RPMI8226 (cell line): ENCODE measurements at regions not wholly inside any gene's neighbourhood (a gene's known extent, or its start where the extent isn't known, plus 50 kb on each side); places are given as distances from the start of the nearest gene placed in this dataset.
A peak's percentile ranks its signal among the peaks of the same experiment; 100 is the strongest.
"Not testable (repeated sequence)": the region's sequence is repeated elsewhere in the genome, so short reads cannot be mapped to it uniquely, and the experiment has no call there.

Experiments
- DNase-seq: peaks from one replicate; pipeline ENCODE4 v3.0.0-alpha.2; 2015

DNA sequence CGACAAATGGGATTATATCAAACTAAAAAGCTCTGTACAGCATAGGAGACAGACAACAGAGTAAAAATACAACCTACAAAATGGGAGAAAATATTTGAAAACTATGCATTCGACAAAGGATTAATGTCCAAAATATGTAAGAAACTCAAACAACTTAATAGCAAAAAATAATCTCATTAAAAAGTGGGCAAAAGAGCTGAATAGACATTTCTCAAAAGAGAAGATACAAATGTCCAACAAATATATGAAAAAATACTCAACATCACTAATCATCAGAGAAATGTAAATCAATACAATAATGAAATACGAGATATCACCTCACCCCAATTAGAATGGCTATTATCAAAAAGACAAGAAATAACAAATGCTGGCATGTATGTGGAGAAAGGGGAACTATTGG lies 272.9 kb downstream of the KLHL13 start:
- DNase-seq: no peak

DNA sequence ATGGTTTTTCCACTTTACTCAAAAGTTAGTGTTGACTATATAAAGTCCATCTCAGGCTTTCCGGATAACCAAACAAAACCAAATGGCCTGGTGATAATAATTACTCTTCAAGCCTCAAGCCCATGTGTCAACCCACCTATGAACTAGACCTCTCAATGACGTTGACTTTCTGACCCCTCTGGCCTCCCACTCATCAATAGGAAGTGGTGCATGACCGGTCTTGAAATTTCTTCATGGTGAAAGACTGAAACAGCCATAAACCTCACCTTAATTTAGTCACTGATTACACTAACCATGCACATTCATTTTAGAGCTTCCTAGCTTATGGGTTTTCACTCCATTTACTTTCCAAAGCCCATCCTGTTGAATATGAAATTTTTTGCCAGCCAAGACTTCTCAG lies 276.0 kb downstream of the KLHL13 start:
- DNase-seq: no peak

DNA sequence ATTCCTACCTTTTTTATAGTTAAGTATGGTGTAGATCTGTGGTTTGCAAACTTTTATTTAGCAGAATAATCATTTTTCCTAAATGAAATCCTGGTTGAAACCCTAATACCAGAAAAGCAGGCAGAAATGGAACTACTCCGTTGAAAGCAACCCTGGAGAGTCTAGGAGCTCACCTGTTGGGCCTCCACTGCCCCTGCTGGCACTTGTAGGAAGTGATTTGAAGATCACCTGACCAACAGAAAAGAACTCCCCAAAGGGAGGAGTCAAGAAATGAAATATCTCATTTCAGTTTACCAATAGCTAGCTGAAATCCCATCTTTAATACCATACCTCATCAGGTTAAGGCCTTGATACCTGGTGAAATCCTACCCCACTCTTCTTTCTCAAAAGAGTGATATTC lies 277.1 kb downstream of the KLHL13 start:
- peak; percentile 6 for DNase-seq

DNA sequence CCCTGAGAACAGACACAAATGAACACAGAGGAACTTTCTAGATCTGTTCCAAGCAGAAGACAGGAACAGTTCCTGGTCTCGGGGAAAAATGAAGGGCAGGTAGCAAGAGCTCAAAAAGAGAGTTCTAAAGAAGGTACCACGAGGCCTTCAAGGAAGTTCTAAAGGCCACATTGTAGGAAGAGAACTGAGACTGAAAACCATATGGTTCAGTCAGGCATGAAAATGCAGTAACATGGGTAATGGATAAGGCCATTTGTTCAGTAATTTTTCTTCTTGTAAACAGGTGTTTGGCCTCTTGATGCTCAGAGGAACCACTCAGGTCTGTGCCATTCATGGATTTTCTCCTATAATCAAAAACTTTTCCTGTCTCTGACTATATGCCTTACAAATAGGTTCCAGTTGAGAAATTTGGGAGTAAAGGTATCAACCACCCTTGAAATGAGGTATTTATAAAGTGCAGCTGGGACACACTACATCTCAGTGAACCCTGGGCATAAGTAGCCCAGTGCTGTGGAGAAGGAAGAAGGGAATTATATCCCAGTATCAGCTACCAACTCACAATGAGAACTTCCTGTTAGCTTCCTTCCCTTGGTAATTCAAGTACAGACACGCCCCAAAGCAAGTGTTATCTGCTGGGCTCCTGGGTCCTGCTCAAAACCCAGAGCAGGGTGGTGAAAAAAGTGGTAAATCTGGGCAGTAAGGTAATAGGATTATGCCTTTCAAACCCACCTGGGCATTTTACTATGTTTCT lies 277.9 kb downstream of the KLHL13 start:
- no peak for DNase-seq

DNA sequence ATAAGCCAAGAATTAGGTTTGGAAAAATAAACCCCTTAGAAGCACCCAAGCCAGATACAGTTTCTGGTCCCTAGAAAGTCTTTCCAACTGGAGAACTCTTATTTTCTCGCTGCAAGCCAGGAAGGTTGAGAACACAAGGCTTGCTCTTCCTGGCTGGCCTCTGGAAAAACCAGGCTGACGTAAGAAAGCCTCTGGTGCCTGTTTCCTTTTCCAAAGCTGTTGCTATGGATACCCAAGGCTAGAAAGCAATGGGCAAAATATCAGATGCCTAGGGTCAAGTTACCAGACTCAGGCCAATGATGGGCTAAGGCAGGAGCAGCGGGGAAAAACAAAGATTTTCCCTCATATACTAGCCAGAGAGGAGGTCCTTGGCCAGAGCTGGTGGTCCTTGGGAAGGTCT lies 281.6 kb downstream of the KLHL13 start:
- no peak for DNase-seq

DNA sequence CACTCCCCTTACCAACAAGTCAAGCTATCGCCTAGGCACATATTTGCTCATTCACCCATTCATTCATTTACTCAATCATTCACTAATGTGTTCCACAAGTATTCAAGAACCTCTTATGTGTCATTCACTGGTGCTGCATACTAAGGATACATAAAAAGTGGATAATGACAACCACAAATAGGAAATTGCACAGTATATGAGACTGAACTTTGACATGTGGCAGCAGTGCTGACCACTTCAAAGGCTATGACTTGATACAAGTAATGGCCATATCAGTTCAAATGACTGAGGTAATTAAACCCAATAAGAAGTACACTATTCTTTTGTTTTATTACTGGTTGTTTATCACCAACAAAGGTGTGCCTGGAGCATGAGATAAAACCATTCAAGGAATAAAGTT lies 282.5 kb downstream of the KLHL13 start:
- no peak for DNase-seq

DNA sequence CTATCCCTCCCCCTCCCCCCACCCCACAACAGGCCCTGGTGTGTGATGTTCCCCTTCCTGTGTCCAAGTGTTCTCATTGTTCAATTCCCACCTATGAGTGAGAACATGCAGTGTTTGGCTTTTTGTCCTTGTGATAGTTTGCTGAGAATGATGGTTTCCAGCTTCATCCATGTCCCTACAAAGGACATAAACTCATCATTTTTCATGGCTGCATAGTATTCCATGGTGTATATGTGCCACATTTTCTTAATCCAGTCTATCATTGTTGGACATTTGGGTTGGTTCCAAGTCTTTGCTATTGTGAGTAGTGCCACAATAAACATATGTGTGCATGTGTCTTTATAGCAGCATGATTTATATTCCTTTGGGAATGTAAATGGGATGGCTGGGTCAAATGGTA lies 295.1 kb downstream of the KLHL13 start:
- DNase-seq: not testable (repeated sequence)

DNA sequence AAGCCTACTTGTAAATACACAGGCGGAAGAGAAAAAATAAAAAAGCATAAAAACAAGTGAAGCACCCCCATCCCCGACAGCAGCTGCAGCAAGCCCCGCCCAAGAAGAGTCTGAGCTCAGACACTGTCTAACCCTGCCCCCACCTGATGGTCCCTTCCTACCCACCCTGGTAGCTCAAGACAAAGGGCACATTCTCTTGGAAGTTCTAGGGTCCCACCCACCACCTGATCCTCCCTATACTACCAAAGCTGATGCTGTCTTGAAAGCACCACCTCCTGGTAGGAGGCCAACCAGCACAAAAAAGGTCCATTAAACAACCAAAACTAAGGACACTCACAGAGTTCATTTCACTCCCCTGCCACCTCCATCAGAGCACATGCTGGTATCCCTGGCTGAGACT lies 308.2 kb downstream of the KLHL13 start:
- DNase-seq: no peak

DNA sequence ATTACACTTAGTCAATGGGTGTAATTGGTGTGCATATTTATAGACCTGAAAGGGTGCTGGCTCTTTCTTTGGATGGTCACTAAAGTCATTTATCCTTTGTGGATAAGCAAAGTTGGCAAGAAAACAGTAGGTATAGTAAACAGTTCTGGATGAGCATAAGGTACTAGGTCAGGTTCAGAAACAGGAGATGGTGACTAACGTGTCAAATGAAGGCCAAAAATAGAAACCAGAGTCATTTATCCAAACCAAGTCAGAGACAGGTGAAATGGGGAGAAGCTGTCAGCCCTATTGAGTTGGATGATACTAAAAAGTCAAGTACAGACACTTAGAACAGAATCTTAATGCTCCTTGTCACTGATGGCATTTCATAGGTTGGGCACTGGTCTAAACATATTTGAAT lies 313.1 kb downstream of the KLHL13 start:
- DNase-seq: no peak

DNA sequence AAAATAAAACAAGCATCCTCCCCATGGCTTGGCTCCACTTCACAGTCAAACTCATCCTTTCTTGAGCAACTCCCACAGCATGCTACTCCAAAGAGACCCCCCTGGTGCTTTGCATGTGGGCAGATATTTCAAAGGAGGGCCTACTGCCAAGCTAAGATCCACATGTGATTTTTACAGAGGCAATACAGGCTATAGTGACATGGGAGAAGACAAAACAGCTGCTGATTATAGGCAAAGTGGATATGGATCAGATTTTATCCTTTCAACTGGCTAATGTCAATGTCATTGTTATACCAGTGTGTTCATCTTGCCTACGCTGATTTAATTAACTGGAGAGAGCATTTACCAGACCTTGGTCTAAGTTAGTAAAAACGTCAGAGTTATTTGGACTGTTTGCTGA lies 328.3 kb downstream of the KLHL13 start:
- DNase-seq: no peak

DNA sequence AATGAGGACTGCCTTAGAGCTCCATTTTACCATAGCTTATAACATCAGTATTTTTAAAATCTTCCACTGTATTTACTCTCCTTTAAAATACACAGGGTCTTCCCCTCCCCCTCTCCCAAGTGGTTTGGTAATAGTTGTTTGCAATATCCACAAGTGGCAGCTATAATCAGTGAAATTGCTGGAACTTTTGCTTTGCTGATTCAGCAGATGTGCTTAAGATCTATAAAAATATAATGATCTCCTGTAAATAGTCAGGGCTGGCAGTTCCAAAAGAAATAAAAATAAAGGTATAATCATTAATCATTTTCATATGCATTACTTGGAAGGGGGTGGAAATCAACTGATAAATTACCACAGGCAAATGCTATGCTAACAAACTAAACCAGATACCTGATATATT lies 345.2 kb downstream of the KLHL13 start:
- no peak for DNase-seq

DNA sequence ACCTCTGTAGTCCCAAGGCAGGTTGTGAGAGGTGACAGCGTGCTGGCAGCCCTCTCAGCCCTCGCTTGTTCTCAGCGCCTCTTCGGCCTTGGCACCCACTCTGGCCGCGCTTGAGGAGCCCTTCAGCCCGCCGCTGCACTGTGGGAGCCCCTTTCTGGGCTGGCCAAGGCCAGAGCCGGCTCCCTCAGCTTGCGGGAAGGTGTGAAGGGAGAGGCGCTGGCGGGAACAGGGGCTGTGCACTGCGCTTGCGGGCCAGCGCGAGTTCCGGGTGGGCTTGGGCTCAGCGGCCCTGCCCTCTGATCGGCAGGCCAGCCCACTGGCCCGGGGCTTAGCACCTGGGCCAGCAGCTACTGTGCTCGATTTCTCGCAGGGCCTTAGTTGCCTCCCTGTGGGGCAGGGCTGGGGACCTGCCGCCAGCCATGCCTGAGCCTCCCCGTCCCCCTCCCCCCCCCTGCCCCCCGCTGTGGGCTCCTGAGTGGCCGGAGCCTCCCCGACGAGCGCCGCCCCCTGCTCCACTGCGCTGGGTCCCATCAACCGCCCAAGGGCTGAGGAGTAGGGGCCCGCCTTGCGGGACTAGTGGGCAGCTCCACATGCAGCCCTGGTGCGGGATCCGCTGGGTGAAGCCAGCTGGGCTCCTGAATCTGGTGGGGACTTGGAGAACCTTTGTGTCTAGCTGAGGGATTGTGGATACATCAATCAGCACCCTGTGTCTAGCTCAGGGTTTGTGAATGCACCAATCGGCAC lies 347.6 kb downstream of the KLHL13 start:
- DNase-seq: no peak

DNA sequence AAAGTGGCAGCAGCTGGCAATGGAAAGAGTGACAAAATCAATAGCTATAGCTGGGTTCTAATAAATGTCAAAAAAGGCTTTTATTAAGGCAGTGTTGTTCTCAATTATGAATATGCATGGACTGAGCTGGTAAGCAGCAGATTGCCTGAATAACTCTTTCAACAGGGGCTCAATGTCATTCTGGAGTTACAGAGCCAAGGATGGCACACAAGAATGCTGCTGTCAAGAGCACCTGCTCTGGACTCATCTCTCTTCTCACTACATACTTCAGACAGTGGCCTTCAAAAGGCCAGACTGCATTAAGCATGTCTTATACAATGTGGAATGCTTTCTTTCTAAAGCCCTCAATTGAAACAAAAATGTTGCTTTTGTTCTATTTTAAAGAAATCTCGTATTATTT lies 351.4 kb downstream of the KLHL13 start:
- DNase-seq: no peak

DNA sequence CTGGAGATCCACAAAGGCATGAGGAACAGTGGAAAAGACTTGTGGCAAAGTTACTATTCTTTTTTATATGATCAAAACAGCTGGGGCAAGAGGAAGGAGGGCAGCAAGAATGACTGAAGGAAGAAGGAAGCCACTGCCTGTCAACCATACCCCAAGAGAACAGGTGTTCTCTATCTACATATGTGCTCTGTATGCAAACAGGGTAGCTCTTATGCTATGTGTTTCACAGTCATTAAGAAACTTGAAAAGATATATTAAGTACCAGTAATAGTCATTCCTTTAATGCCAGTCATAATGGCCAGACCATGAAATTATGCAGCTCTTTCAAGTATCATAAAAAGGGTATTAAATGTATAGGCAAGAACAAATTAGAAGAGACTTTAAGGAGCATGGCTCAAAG lies 363.9 kb downstream of the KLHL13 start:
- no peak for DNase-seq

DNA sequence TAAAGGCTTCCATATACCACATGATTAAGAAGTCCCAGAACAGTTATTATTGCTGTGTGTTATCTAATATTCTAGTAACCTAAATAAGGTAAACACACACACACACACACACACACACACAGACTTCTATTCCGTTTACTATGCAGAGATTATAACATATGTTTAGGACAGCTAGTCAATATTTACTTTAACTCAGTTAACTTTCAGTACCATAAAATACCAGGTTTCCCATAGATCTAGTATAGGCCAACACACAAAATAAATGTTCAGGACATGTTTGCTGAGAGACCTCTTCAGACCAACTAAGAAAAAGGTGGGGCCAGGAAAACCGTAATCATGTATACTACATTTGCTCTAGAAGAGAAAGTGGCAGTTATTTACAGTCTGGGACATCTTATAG lies 365.5 kb downstream of the KLHL13 start:
- DNase-seq: no peak

DNA sequence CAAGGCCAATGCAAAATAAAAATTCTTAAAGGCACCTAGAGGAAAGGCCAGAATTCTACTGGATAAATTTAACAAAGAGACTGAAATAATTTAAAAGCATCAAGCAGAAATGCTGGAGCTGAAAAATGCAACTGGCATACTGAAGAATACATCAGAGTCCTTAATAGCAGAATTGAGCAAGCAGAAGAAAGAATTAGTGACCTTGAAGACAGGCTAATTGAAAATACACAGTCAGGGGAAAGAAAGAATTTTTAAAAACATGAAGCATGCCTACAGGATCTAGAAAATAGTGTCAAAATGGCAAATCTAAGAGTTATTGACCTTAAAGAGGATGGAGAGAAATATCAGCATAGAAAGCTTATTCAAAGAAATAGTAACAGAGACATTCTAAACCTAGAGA lies 371.7 kb downstream of the KLHL13 start:
- no peak for DNase-seq

DNA sequence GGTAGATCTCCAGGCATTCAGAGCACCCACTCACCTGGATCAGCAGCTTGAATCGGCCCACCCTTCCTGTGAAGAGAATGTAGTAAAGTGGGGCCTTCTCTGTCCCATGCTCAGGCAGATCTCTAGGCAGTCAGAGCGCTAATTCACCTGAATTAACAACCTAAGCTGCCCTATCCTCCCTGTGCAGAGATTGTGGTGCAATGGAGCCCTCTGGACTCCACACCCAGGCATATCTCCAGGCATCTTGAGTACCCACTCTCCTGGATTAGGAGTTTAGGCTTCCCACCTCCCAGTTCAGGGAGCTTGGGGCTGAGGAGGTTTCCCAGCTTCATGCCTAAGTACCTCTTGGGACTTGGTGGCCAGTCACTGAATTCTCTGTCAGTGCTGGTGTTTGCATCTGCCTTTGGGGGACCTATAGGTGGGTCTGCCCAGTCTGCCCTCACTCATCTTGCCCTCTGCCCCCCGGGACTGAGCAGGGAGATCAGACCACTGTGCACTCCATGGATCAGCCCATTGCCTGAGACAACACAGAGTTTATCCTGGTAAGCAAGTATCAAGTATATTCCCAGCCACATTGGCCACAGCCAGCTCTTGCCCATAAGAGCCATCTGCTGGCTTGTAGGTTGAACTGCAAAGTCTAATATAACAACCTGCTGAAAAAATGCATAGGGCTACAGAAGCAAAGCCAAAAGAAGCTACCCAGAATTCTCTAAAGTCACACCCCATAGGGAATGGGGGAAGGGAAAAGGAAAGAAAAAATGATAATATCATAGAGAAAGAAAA lies 372.9 kb downstream of the KLHL13 start:
- DNase-seq: no peak

DNA sequence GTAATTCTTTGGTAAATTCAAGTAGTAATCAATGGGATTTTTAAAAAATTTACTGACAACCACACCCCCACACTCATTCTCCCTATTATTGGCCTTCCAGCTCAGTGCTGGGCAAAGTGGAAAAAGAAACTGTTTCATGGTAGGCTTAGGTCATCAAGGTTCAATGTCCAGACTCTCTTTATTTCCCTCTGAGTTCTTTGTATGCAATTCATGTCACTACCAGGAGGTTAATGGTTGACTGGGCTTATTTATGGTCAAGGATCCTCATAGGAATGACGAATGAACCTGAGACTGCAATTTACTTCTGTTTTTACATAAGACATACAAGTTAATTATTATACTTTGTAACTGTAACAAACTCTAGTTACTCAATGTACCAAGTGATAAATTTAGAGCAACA lies 403.2 kb downstream of the KLHL13 start:
- no peak for DNase-seq

DNA sequence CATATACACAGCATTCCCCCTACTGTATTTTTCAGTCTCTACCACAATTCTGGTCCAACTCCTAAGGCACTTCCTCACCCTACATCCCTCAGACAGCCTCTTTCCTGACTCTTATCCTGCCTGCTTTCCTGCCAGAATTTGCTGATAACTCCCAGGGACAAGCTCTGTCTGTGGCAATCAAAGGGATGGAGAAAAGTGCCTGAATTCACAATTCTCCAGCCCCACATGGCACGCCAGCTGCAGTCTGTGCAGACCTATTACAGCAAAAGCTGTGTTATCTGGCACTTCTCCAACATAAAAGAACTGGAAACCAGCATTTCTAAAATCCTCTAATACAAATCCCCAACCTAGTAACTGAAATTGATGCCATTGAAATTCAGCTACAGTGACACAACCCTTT lies 404.8 kb downstream of the KLHL13 start:
- no peak for DNase-seq

DNA sequence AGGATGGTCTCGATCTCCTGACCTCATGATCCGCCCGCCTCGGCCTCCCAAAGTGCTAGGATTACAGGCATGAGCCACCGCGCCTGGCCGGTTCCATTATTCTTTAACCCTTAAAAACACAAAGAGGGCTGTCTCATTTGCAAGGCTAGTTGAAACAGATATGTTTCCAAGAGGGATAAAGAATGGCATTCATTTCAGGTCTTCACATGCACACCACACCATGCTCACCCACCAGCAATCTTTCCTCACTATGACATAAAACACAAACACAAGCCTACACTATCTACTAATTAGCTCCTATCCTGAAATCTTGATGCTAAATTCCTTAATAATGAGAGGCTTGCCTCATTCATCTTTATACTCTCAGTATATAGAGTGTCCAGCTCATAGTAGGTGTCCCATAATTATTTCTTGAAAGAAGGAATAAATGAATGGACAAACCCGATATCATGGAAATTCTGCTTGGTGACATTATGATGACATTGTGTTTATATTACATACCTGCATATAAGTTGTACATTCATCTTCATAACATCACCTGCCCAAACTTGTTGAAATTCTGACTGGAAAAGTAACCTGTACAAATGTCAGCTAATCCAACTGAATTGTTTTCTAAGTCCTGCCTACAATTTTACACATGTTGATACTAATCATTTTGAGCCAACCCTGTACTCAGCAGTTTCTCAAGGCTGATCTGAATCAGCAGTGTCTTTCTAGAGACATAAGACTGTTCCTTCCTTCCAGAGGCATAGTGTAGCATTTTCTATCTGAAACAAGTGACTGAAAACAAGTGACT lies 408.5 kb downstream of the KLHL13 start:
- no peak for DNase-seq

DNA sequence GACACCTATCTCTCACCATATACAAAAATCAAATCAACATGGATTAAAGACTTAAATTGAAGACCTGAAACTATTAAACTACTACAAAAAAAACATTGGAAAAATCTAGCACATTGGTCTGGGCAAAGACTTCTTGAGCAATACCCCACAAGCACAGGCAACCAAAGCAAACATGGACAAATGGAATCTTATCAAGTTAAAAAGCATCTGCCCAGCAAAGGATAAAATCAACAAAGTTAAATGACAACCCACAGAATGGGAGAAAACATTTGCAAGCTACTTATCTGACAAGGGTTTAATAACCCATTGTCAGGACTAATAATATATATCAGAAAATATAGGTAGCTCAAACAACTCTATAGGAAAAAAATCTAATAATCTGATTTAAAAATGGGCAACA lies 415.6 kb downstream of the KLHL13 start:
- no peak for DNase-seq

DNA sequence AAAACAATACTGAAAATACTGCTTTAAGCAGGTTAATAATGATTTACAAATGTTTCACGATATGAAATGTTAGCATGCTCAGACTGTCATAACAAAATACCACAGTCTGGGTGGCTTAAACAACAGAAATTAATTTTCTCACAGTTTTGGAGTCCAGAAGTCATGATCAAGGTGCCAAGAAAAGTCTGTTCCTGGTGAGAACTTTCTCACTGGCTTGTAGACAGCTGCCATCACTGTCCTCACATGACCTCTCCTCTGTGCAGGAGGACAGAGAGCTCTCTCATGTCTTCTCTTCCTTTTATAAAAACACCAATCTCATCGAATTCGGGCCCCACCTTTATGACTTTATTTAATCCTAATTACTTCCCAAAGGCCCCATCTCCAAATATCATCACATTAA lies 426.7 kb downstream of the KLHL13 start:
- no peak for DNase-seq

DNA sequence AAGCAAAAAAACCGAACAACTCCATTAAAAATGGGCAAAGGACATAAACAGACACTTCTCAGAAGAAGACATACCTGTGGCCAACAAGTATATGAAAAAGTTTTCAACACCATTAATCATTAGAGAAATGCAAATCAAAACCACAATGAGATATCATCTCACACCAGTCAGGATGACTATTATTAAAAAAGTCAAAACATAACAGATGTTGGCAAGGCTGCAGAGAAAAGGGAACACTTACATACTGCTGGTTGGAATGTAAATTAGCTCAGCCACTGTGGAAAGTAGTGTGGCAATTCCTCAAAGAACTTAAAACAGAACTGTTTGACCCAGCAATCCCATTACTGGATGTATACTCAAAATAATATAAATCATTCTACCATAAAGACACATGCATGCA lies 436.3 kb downstream of the KLHL13 start:
- no peak for DNase-seq
